H54 (cell line): ENCODE measurements at regions not wholly inside any gene's neighbourhood (a gene's known extent, or its start where the extent isn't known, plus 50 kb on each side); places are given as distances from the start of the nearest gene placed in this dataset.

Experiments used
- DNase-seq: peaks from one replicate; pipeline ENCODE4 v3.0.0; 2011; ENCODE audit warnings: low spot score, mixed read lengths; ENCODE audit not compliant: insufficient read length
- FAIRE-seq: peaks from 3 replicates; lab custom pipeline; 2011; peaks lifted over from hg19 to GRCh38; lab: Jason Lieb, UNC
- POLR2A ChIP-seq: IDR thresholded peaks from 2 replicates; pipeline ENCODE4 v1.6.1; 2011; ENCODE audit warnings: low read depth, mild to moderate bottlenecking, low read length

DNA sequence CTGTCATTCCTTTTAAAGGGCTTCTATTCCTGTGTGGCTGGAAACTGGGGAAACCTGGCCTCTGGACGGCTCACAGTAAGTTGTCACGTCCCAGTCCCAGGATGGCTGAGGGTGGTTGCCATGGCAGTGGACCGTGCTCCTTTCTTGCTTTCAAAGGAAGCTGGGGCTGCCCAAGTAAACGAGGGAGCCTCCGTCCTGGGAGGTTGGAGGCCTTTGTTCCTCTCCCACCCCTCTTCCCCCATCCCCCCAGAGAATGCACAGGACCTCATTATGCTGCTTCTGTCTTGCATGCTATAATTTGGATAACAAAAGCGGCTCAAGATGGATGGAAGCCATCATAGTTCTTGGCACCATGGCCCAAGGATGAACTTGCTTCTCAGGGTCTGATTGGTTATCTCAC, 325.5 kb upstream of the HS6ST1 start:
- FAIRE-seq, result no peak
- no peak for TF ChIP-seq POLR2A
- no peak for DNase-seq

GRCh38 chr2:128644718-128645256, 326.1 kb upstream of the HS6ST1 start:
- DNase-seq, result no peak
- no peak for FAIRE-seq
- no peak for TF ChIP-seq POLR2A

DNA sequence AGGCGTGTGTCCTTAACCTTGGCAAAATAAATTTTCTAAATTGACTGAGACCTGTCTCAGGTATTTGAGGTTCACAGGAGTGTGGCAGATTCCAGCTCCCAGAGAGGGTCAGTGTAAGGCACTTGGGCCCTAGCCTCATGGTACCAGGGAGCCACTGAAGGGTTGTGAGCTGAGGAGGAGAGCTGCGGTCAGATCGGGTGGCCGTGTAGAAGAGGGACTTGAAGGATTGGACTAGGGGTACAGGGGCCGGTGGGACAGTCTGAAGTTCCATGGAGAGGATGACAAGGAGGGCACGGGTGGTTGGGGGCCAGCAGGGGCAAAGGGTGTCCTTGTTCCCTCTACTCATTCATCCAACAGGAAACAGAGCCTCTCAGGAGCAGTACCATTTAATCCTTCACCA, 327.0 kb upstream of the HS6ST1 start:
- FAIRE-seq (no peak), DNase-seq (no peak)
- no peak for TF ChIP-seq POLR2A

- FAIRE-seq, result no peak
- TF ChIP-seq POLR2A, result no peak
- DNase-seq, result no peak
Observed at GRCh38 chr2:128646091-128646490, 327.4 kb upstream of the HS6ST1 start.

- FAIRE-seq, result no peak
- no peak for DNase-seq
- no peak for TF ChIP-seq POLR2A
Observed at GRCh38 chr2:128646691-128647090, 328.0 kb upstream of the HS6ST1 start.

DNA sequence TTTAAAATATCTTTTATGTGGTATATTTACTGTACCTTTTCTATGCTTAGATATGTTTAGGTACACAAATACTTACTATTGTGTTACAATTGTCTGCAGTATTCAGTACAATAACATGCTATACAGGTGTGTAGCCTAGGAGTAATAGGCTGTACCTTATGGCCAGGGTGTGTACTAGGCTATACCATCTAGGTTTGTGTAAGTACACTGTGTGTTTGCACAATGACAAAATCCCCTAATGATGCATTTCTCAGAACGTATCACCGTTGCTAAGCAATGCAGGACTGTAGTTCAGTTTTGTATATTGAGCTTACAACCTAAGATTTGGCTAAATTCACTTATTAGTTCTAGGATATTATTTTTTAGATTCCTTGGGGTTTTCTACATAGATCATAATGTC, 332.3 kb upstream of the HS6ST1 start:
- DNase-seq (no peak), FAIRE-seq (no peak)
- no peak for TF ChIP-seq POLR2A

GRCh38 chr2:128654408-128654807, 335.7 kb upstream of the HS6ST1 start:
- DNase-seq (no peak), FAIRE-seq (no peak)
- no peak for TF ChIP-seq POLR2A

GRCh38 chr2:128660836-128661235, 342.2 kb upstream of the HS6ST1 start:
- DNase-seq (no peak), FAIRE-seq (no peak)
- no peak for TF ChIP-seq POLR2A

- FAIRE-seq (no peak), DNase-seq (no peak)
- TF ChIP-seq POLR2A, result no peak
Observed at GRCh38 chr2:128661311-128661710, 342.6 kb upstream of the HS6ST1 start.

- no peak for FAIRE-seq
- DNase-seq, result no peak
- no peak for TF ChIP-seq POLR2A
Observed at GRCh38 chr2:128662051-128662471, 343.4 kb upstream of the HS6ST1 start.

DNA sequence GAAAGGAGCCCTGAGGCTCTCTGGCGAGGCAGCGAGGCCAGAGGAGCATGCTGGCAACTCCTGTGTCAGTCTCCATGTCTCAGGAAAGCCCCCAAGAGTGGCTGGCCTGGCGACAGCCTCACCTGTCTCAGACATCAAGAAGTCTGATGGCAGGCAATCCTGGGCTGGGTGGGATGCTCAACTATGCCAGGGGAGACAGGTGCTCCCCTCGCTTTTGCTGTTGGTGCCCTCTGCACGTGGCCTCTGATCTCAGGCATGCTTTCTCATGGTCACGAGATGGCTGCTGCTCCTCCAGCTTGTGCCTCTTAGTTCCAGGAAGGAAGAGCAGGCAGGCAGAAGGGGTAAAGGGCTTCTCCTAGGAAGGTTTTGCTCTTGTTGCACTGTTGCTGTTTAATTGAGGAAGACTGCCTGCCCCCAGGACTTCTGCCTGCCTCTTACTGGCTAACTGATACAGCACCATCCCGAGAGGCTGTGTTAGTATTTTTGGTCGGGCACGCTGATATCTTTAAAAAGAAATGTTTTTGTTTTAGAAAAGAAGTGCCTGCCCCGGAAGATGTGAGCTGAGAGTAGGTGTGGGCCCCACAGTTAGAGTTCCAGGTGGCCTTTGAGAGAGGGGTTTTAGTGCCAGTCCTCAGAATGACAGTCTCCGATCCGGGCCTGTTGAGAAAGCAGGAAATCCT, 344.8 kb upstream of the HS6ST1 start:
- FAIRE-seq (no peak), DNase-seq (no peak)
- no peak for TF ChIP-seq POLR2A

DNA sequence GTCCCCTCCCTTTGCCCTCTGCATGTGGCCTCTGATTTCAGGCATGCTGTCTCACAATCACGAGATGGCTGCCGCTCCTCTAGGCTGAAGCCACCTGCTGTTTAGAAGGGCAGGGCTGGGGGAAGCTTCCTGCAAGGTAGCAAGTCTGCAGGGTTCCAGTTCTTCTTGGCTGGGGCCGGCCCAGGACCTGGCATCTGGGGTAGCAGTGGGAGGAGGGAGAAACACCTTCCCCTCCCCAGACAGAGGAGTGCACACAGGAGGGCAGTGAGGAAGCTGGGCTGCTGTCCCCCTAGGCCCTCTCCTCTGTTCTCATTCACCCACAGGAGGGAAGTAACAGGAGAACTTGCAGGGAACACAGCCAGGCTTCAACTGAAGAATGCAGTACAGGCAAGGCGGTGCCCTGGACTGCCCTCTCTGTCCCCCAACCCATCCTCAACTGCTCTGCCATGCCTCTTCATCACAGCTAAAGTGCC, 345.9 kb upstream of the HS6ST1 start:
- FAIRE-seq (no peak), DNase-seq (no peak)
- no peak for TF ChIP-seq POLR2A

DNA sequence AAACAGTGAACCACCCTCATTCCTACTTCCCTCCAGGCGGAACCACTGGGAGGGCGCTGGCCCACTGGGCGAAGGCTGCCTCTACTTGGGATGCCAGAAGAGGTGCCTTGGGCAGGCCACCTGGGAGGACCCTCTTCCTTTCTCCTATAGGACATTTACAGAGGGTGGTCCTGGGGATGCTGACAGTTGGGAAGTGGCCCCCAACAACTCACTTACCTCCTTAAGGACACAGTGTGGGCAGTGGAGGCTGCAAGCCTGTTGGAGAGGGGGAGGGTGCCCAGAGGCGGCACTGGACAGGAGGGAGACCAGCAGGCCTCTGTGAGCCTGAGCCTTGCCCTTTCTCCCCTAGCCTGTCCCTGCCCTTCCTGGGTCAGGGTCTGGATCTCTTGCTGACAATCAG, 346.4 kb upstream of the HS6ST1 start:
- TF ChIP-seq POLR2A, result no peak
- DNase-seq, result no peak
- FAIRE-seq, result no peak

- no peak for FAIRE-seq
- no peak for TF ChIP-seq POLR2A
- DNase-seq, result no peak
Observed at GRCh38 chr2:128666596-128666995, 347.9 kb upstream of the HS6ST1 start.

- FAIRE-seq (no peak), DNase-seq (no peak)
- no peak for TF ChIP-seq POLR2A
Observed at GRCh38 chr2:128667391-128667790, 348.7 kb upstream of the HS6ST1 start.
